ENCODE measurements at regions not wholly inside any gene's neighbourhood (a gene's known extent, or its start where the extent isn't known, plus 50 kb on each side); places are given as distances from the start of the nearest gene placed in this dataset.

DNA sequence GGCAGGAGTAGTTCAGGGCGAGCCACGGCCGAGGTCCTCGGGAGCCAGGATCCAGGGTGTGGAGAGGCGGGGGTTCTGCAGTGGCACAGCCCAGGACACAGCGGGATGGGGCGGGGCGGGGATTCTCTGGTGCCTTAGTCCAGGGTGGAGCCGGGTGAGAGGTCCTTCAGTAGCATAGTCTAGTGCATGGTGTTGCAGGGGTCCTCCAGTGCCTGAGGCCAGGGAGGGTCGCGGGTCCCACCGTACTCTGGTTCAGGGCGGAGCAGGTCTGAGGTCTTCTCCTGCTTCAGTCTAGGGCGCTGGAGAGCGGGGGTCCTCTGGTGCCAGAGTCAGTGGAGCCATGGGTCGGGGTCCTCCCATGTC, 131.1 kb downstream of the CCDC74A start:
- TF ChIP-seq POLR2A (IDR thresholded peaks at IDR 0.05; ENCODE audit: low read depth, low read length) (no peak), TAF1 (IDR thresholded peaks at IDR 0.05; ENCODE audit: borderline replicate concordance, low read depth, low read length) (no peak)
